22Rv1 (cell line): ENCODE measurements at regions not wholly inside any gene's neighbourhood (a gene's known extent, or its start where the extent isn't known, plus 50 kb on each side); places are given as distances from the start of the nearest gene placed in this dataset.

Experiments used
- CTCF ChIP-seq: fragments of 450-650 bp; IDR thresholded peaks from 2 replicates; pipeline ENCODE4 v1.5.1; 2017; ENCODE audit warnings: mild to moderate bottlenecking
- ZFX ChIP-seq: fragments of 450-650 bp; IDR thresholded peaks from 2 replicates; pipeline ENCODE4 v1.6.1; 2017; ENCODE audit warnings: antibody characterized with exemption, borderline replicate concordance

GRCh38 chr5:35305336-35306020 is 75.2 kb upstream of the PRLR start:
- TF ChIP-seq CTCF (no peak), ZFX (no peak)
